ENCODE measurements at regions not wholly inside any gene's neighbourhood (a gene's known extent, or its start where the extent isn't known, plus 50 kb on each side); places are given as distances from the start of the nearest gene placed in this dataset.
A peak's percentile ranks its signal among the peaks of the same experiment; 100 is the strongest.
"Not testable (repeated sequence)": the region's sequence is repeated elsewhere in the genome, so short reads cannot be mapped to it uniquely, and the experiment has no call there.

DNA sequence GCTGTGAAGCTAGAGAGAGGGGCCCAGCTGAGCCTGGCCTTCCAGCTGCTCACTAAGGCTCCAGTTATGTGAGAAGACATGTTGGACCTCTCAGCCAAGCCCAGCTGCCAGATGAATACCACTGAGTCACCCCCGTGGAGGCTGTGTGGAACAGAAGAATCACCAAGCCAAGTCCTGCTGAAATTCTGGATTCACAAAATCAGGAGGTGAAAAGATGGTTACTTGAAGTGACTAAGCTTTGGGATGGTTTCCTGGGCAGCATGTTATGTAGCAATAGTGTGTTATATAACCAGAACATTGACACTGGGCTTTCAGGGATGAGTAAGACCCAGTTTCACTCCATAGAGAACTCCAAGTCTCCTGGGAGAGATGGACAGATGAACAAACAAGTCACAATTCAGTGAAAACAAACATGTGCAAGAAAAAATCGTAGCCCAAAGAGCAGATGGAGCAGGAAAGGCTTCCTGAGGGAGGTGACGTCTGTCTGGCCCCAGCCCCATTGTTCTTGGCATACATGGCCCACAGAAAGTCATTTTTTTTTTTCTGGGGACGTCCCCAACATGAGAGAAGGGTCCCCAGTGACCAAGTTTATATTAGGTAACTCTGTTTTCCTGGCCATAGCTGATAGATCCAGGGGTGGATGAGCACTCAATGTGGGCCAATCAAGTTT is 64.1 kb upstream of the PDZD8 start:
- intact Hi-C loops (cut with DNase I), result no loop called here
- ATAC-seq (peak; percentile 88), DNase-seq (ENCODE audit: missing footprints) (no peak)

GRCh38 chr10:117432866-117433265 is 57.6 kb upstream of the PDZD8 start:
- intact Hi-C loops (cut with DNase I), result no loop called here
- ATAC-seq, result no peak
- no peak for DNase-seq (ENCODE audit: missing footprints)

DNA sequence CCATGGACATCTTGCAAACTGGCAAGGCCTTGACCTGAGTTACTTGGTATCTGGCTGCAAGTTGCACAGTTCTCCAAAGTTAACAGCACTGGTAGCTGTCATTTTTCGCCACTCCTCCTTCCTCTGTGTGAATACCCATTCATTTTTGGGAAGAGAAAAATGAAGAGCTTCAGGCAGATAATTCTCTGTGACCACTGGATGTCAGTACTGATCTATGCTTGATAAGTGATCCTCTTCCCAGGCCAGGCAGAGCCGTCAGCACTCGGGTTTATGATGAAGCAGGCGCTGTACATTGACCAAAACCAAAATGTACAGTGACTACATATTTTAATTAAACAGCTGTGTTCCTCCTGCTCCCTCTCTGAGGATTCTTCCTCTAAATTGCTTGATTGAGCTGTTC is 55.9 kb upstream of the PDZD8 start:
- intact Hi-C loops (cut with DNase I), result no loop called here
- ATAC-seq (no peak), DNase-seq (ENCODE audit: missing footprints) (no peak)

GRCh38 chr10:117430535-117430934 is 55.3 kb upstream of the PDZD8 start:
- DNase-seq (ENCODE audit: missing footprints); intact Hi-C loops (cut with DNase I); ATAC-seq: not testable (repeated sequence)

DNA sequence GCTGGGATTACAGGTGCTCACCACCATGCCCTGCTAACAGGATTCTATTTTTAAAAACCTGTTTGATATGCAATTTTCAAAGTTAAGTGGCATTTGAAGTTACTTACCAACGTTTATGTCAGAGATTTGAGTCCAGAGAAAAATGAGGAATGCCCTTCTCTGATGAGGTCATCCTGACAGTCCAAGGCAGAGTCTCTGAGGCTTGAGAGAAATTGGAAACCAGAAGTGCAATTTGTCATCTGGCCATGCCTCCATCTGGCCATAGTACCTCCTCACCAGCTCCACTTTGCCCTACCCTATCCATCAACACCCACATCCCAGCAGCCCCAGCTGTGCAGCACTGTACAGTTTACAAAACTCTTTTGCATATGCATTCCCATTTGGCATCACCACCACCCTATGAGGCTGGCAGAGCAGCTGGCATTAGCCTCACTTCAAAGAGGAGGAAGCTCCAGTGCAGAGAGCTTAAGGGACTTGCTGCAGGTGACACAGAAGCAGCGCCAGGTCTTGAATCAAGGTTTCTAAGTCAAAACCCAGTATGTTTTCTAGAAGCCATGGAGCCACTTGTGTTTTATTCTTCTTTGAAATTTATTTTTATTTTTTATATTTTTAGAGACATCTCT is 54.5 kb upstream of the PDZD8 start:
- ATAC-seq (no peak), DNase-seq (ENCODE audit: missing footprints) (no peak)
- intact Hi-C loops (cut with DNase I), result no loop called here

DNA sequence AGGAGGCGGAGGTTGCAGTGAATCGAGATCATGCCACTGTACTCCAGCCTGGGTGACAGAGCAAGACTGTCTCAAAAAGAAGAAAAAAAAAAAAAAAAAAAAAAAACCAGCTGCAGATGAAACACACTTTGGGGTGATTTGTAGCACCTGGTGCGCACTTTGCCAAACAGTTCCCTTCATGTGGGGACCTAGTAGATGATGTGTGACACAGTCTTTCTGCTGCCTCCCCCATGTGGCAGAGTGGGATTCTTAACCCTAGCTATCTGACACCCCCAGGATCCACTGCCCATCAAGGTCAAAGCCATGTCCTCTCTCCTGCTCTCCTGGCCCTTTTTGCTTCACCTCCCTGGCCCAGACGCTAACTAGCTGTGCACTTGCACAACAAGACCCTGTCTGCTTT is 52.1 kb upstream of the PDZD8 start:
- intact Hi-C loops (cut with DNase I), result no loop called here
- ATAC-seq (no peak), DNase-seq (ENCODE audit: missing footprints) (no peak)

- intact Hi-C loops (cut with DNase I), result no loop called here
- ATAC-seq (no peak), DNase-seq (ENCODE audit: missing footprints) (no peak)
Observed at GRCh38 chr10:117425974-117426566, 50.8 kb upstream of the PDZD8 start.

GRCh38 chr10:117424883-117425649 is 49.8 kb upstream of the PDZD8 start:
- DNase-seq (ENCODE audit: missing footprints), result no peak
- ATAC-seq, result no peak
- intact Hi-C loops (cut with DNase I), result no loop called here
